B cell (primary cell): ENCODE measurements at regions not wholly inside any gene's neighbourhood (a gene's known extent, or its start where the extent isn't known, plus 50 kb on each side); places are given as distances from the start of the nearest gene placed in this dataset.

Experiments used
- ATAC-seq: fragments of 200-7000 bp; cut with Tn5 transposase; one replicate; pipeline ENCODE4 v1.10.0; 2021; ENCODE audit warnings: low read depth, mild to moderate bottlenecking, moderate number of reproducible peaks, moderate library complexity
- CTCF ChIA-PET: fragments of 350-600 bp; sonication (Branson Sonifier 250); formaldehyde crosslinking; loops from one replicate; lab custom pipeline; 2021; ENCODE audit warnings: antibody characterized with exemption, inconsistent platforms; lab: Charles Lee
- POLR2A ChIA-PET: fragments of 350-600 bp; sonication (Branson Sonifier 250); formaldehyde crosslinking; loops from one replicate; lab custom pipeline; 2021; ENCODE audit warnings: antibody characterized with exemption; lab: Charles Lee
- DNase-seq: peaks from one replicate; pipeline ENCODE4 v3.0.0; 2013
- H2AFZ ChIP-seq: 2 replicates; pipeline ENCODE4 v1.6.1; 2012; ENCODE audit warnings: mild to moderate bottlenecking, low read depth, low read length; ENCODE audit not compliant: insufficient read depth, poor library complexity, severe bottlenecking
- H3K27ac ChIP-seq, 2 donors: 1 replicate in 1 of 2; 2 replicates in 1 of 2; pipeline ENCODE4 v1.5.1; 2012 to 2013; ENCODE audit warnings: low read length in 2 of 2, mild to moderate bottlenecking in 2 of 2, moderate library complexity in 1 of 2
- H3K27me3 ChIP-seq, 4 experiments: fragments of 200-600 bp in 1 of 4; sonication (generic) in 1 of 4; replicated peaks in 1 of 4; 1 replicate in 2 of 4; 2 replicates in 2 of 4; pipeline versions ENCODE4 v1.6.1 to v1.7.0; 2013 to 2016; ENCODE audit warnings: low read length in 3 of 4, mild to moderate bottlenecking in 2 of 4, mixed read lengths in 1 of 4, moderate library complexity in 1 of 4; ENCODE audit not compliant: insufficient read depth in 4 of 4, control insufficient read depth in 3 of 4; ENCODE audit errors: control extremely low read depth in 1 of 4
- H3K36me3 ChIP-seq, 2 experiments: replicated peaks in 1 of 2; 1 replicate in 1 of 2; 2 replicates in 1 of 2; pipeline versions ENCODE4 v1.6.1 to v1.7.1; 2013; ENCODE audit warnings: low read length in 1 of 2; ENCODE audit not compliant: insufficient read depth in 2 of 2, control insufficient read depth in 1 of 2; ENCODE audit errors: control extremely low read depth in 1 of 2, extremely low read depth in 1 of 2
- H3K4me1 ChIP-seq, 2 donors: fragments of 200-600 bp in 1 of 2; sonication (generic) in 1 of 2; 1 replicate in 1 of 2; 2 replicates in 1 of 2; pipeline versions ENCODE4 v1.5.1 to v1.6.1; 2013 to 2017; ENCODE audit warnings: low read length in 2 of 2; ENCODE audit not compliant: control insufficient read depth in 2 of 2, insufficient read depth in 2 of 2
- H3K4me2 ChIP-seq: replicated peaks from 2 replicates; pipeline ENCODE3; 2012; ENCODE audit warnings: mild to moderate bottlenecking, low read depth, low read length; ENCODE audit not compliant: poor library complexity, severe bottlenecking
- H3K4me3 ChIP-seq, 5 experiments: fragments of 200-600 bp in 1 of 5; sonication (generic) in 1 of 5; 1 replicate in 3 of 5; 2 replicates in 2 of 5; pipeline versions ENCODE4 v1.5.1 to v1.7.0; 2011 to 2016; ENCODE audit warnings: low read length in 4 of 5, mild to moderate bottlenecking in 4 of 5, low read depth in 2 of 5, control low read depth in 1 of 5, moderate library complexity in 1 of 5; ENCODE audit not compliant: insufficient read depth in 1 of 5; ENCODE audit errors: control extremely low read depth in 1 of 5, extremely low read depth in 1 of 5
- H3K79me2 ChIP-seq: fragments of 200-600 bp; sonication (generic); one replicate; pipeline ENCODE4 v1.6.0; 2016; ENCODE audit warnings: low read length; ENCODE audit not compliant: control insufficient read depth, insufficient read depth
- H3K9ac ChIP-seq: fragments of 200-600 bp; sonication (generic); 2 replicates; pipeline ENCODE4 v1.6.1; 2017; ENCODE audit warnings: mild to moderate bottlenecking, low read length, moderate library complexity
- H3K9me3 ChIP-seq, 3 donors: one replicate each; pipeline versions ENCODE4 v1.6.1 to v1.7.1; 2013; ENCODE audit warnings: low read length in 2 of 3; ENCODE audit not compliant: control insufficient read depth in 2 of 3, insufficient read depth in 1 of 3; ENCODE audit errors: control extremely low read depth in 1 of 3
- H4K20me1 ChIP-seq: 2 replicates; pipeline ENCODE4 v1.6.0; 2012; ENCODE audit warnings: mild to moderate bottlenecking, low read length; ENCODE audit not compliant: insufficient read depth, control insufficient read depth, poor library complexity, severe bottlenecking
- H3K27ac Mint-ChIP-seq: one replicate; pipeline ENCODE4 v1.8.0; 2021; ENCODE audit warnings: mixed read lengths
- H3K27me3 Mint-ChIP-seq: one replicate; pipeline ENCODE4 v1.8.0; 2021; ENCODE audit warnings: mixed read lengths
- H3K4me1 Mint-ChIP-seq: one replicate; pipeline ENCODE4 v1.8.0; 2021; ENCODE audit warnings: mixed read lengths
- H3K4me3 Mint-ChIP-seq: one replicate; pipeline ENCODE4 v1.8.0; 2021; ENCODE audit warnings: mixed read lengths
- H3K9me3 Mint-ChIP-seq: one replicate; pipeline ENCODE4 v1.8.0; 2022; ENCODE audit warnings: mixed read lengths; ENCODE audit not compliant: insufficient read depth
- EZH2 ChIP-seq: IDR thresholded peaks from 2 replicates; pipeline ENCODE4 v1.6.1; 2012; ENCODE audit warnings: borderline replicate concordance, low read depth, mild to moderate bottlenecking, moderate library complexity, low read length; ENCODE audit not compliant: insufficient read depth, poor library complexity, severe bottlenecking
- WGBS: methylation state at CpG from one replicate; pipeline ENCODE4 v1.1.5; 2013; ENCODE audit warnings: missing lambda C conversion rate; ENCODE audit not compliant: insufficient coverage; 5-methylcytosine and 5-hydroxymethylcytosine counted together
- intact Hi-C: fragments of 100-400 bp; cut with micrococcal nuclease; formaldehyde crosslinking; loops from one replicate; pipeline ENCODE4 v1.10.0; 2022
- TF ChIP-seq, protein P1 (sequence below): fragments of 200-600 bp; IDR thresholded peaks from one replicate; pipeline ENCODE4 v1.8.0; 2022; ENCODE audit warnings: antibody characterized with exemption, mild to moderate bottlenecking

DNA sequence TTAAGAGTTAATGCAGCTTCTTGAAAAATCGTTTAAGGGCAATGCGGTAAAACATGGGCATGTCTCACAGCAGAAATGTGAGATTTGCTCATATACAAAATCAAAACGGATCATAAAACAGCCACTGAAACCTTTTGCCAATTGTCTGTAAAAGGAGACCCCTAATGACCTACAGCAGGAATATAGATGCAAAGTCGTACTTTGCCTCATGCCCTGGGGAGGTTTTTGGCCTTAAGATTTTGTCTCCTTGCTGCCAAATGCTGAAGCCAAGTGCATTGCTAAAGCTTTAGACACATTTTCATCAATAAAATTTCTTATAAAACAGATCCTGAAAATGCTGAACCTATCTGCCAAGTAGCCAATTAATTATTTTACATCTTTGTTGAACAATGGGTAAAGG is 226.9 kb downstream of the TGFB2 start:
- Histone ChIP-seq H2AFZ (no peak overlapping the region), H3K79me2 (no peaks in the 10 kb centered on the region), H3K36me3 (no peaks in the 10 kb centered on the region), H4K20me1 (no peaks in the 10 kb centered on the region), H3K9me3 (no peaks in the 10 kb centered on the region), H3K27ac (no peak overlapping the region), H3K4me1 (no peaks in the 10 kb centered on the region), H3K4me3 (no peak overlapping the region), H3K27me3 (no peaks in the 10 kb centered on the region), H3K9ac (no peak overlapping the region), H3K4me2 (no peak overlapping the region)
- Mint-ChIP-seq H3K27ac (no peak overlapping the region), H3K4me3 (no peak overlapping the region), H3K4me1 (no peaks in the 10 kb centered on the region), H3K27me3 (peaks cover 3% of the 10 kb centered on the region), H3K9me3 (no peaks in the 10 kb centered on the region)
- ATAC-seq (no peak), DNase-seq (no peak)
- 95% methylated on average over 3 of the region's 4 CpGs for WGBS
- POLR2A ChIA-PET = no interaction called here
- intact Hi-C loops = no loop called here
- CTCF ChIA-PET = no interaction called here
- TF ChIP-seq EZH2 = no peak
- TF ChIP-seq, protein P1, sequence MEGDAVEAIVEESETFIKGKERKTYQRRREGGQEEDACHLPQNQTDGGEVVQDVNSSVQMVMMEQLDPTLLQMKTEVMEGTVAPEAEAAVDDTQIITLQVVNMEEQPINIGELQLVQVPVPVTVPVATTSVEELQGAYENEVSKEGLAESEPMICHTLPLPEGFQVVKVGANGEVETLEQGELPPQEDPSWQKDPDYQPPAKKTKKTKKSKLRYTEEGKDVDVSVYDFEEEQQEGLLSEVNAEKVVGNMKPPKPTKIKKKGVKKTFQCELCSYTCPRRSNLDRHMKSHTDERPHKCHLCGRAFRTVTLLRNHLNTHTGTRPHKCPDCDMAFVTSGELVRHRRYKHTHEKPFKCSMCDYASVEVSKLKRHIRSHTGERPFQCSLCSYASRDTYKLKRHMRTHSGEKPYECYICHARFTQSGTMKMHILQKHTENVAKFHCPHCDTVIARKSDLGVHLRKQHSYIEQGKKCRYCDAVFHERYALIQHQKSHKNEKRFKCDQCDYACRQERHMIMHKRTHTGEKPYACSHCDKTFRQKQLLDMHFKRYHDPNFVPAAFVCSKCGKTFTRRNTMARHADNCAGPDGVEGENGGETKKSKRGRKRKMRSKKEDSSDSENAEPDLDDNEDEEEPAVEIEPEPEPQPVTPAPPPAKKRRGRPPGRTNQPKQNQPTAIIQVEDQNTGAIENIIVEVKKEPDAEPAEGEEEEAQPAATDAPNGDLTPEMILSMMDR = no peak

DNA sequence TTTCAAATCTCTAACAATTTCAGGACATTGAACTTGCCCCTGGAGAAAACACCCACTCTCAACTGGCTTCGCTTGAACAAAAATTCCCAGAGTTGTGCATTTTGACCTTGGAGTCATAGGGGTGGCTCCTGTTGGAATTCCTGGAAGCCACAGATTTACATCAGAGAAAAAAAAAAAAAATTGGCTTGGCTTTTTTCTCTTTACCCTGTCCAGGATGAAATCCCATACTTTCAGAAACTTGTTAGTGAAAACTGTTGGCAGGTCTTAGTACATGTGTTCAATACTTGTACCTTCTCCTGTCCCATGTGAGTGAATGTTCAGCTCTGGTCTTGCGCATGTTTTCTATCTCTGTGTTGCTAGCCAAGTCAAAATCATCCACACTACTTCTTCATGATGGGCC is 228.8 kb downstream of the TGFB2 start:
- Histone ChIP-seq H3K27ac (no peak overlapping the region), H3K36me3 (no peaks in the 10 kb centered on the region), H3K4me2 (no peak overlapping the region), H2AFZ (no peak overlapping the region), H4K20me1 (no peaks in the 10 kb centered on the region), H3K79me2 (no peaks in the 10 kb centered on the region), H3K4me1 (no peaks in the 10 kb centered on the region), H3K27me3 (no peaks in the 10 kb centered on the region), H3K9ac (no peak overlapping the region), H3K4me3 (no peak overlapping the region), H3K9me3 (no peaks in the 10 kb centered on the region)
- no peak overlapping the region for H3K27ac Mint-ChIP-seq
- H3K4me1 Mint-ChIP-seq = no peaks in the 10 kb centered on the region
- no CpG with 5 or more reads among the region's 2 CpGs for WGBS
- H3K4me3 Mint-ChIP-seq = no peak overlapping the region
- ChIA-PET CTCF (no interaction called here), POLR2A (no interaction called here)
- intact Hi-C loops = no loop called here
- TF ChIP-seq EZH2 = no peak
- TF ChIP-seq, protein P1 = no peak
- H3K27me3 Mint-ChIP-seq = peaks cover 3% of the 10 kb centered on the region
- no peaks in the 10 kb centered on the region for H3K9me3 Mint-ChIP-seq
- DNase-seq (no peak), ATAC-seq (no peak)
